Testis (tissue), 2 donors: ENCODE measurements at regions not wholly inside any gene's neighbourhood (a gene's known extent, or its start where the extent isn't known, plus 50 kb on each side); places are given as distances from the start of the nearest gene placed in this dataset.
"Not testable (repeated sequence)": the region's sequence is repeated elsewhere in the genome, so short reads cannot be mapped to it uniquely, and the experiment has no call there.

Experiments used
- DNase-seq: peaks from one replicate; pipeline ENCODE4 v3.0.0-alpha.2; 2019
- H3K27ac ChIP-seq, 2 donors: fragments of 200-600 bp; sonication (generic); one replicate each; pipeline ENCODE4 v1.5.1; 2019
- H3K27me3 ChIP-seq: fragments of 200-600 bp; sonication (generic); one replicate; pipeline ENCODE4 v1.5.1; 2019
- H3K36me3 ChIP-seq: fragments of 200-600 bp; sonication (generic); one replicate; pipeline ENCODE4 v1.5.1; 2017; ENCODE audit warnings: low read depth; ENCODE audit errors: missing control alignments
- H3K4me1 ChIP-seq: fragments of 200-600 bp; sonication (generic); one replicate; pipeline ENCODE4 v1.5.1; 2019
- H3K4me3 ChIP-seq, 2 donors: fragments of 200-600 bp; sonication (generic); one replicate each; pipeline ENCODE4 v1.5.1; 2017 to 2019
- H3K9me3 ChIP-seq: fragments of 200-600 bp; sonication (generic); one replicate; pipeline ENCODE4 v1.5.1; 2017
- WGBS, 2 donors: methylation state at CpG; one replicate each; pipeline ENCODE4 v1.1.5; 2018; 5-methylcytosine and 5-hydroxymethylcytosine counted together
- intact Hi-C: fragments of 100-400 bp; cut with DNase I; formaldehyde crosslinking; loops from one replicate; pipeline ENCODE4 v1.15.1; 2023; ENCODE audit warnings: low total_unique reads

GRCh38 chr21:9959220-9959964 lies 562.0 kb upstream of the TPTE start:
- H3K4me1 ChIP-seq, H3K27me3 ChIP-seq, H3K9me3 ChIP-seq, intact Hi-C loops, H3K4me3 ChIP-seq, H3K36me3 ChIP-seq, DNase-seq, H3K27ac ChIP-seq: not testable (repeated sequence)
- 52 to 58% methylated on average over 4 of the region's 4 CpGs for WGBS, 2 donors

GRCh38 chr21:9969399-9969798 lies 552.0 kb upstream of the TPTE start:
- H3K36me3 ChIP-seq, H3K4me3 ChIP-seq, H3K4me1 ChIP-seq, H3K27me3 ChIP-seq, H3K9me3 ChIP-seq, DNase-seq, intact Hi-C loops, H3K27ac ChIP-seq: not testable (repeated sequence)
- 30 to 31% methylated on average over 1 of the region's 1 CpG for WGBS, 2 donors

- intact Hi-C loops, H3K4me3 ChIP-seq, DNase-seq, H3K4me1 ChIP-seq, H3K27ac ChIP-seq, H3K9me3 ChIP-seq, H3K27me3 ChIP-seq, H3K36me3 ChIP-seq: not testable (repeated sequence)
- 38 to 50% methylated on average over 1 of the region's 1 CpG for WGBS, 2 donors
Measured at GRCh38 chr21:9972018-9972417, 549.4 kb upstream of the TPTE start.

- H3K9me3 ChIP-seq, H3K36me3 ChIP-seq, intact Hi-C loops, H3K4me3 ChIP-seq, H3K27ac ChIP-seq, H3K4me1 ChIP-seq, H3K27me3 ChIP-seq, DNase-seq: not testable (repeated sequence)
- 53 to 64% methylated on average over 4 of the region's 4 CpGs for WGBS, 2 donors
Measured at GRCh38 chr21:9978371-9978770, 543.0 kb upstream of the TPTE start.

GRCh38 chr21:9997507-9997906 lies 523.9 kb upstream of the TPTE start:
- not testable (repeated sequence) for H3K36me3 ChIP-seq, DNase-seq

GRCh38 chr21:10002762-10003313 lies 518.5 kb upstream of the TPTE start:
- DNase-seq, H3K27me3 ChIP-seq, H3K4me3 ChIP-seq, H3K27ac ChIP-seq, H3K4me1 ChIP-seq, intact Hi-C loops, H3K36me3 ChIP-seq, H3K9me3 ChIP-seq: not testable (repeated sequence)
- 53 to 60% methylated on average over 5 to 6 of the region's 6 CpGs for WGBS, 2 donors

More at GRCh38 chr21:9997507-9997906, 523.9 kb upstream of the TPTE start:
- H3K4me3 ChIP-seq, H3K9me3 ChIP-seq, intact Hi-C loops, H3K4me1 ChIP-seq, H3K27ac ChIP-seq, H3K27me3 ChIP-seq: not testable (repeated sequence)
- 45 to 50% methylated on average over 2 of the region's 2 CpGs for WGBS, 2 donors

GRCh38 chr21:10005791-10006190 lies 515.6 kb upstream of the TPTE start:
- WGBS, 2 donors, result 71 to 76% methylated on average over 2 of the region's 2 CpGs
- H3K36me3 ChIP-seq, H3K9me3 ChIP-seq, H3K27ac ChIP-seq, intact Hi-C loops, H3K27me3 ChIP-seq, H3K4me3 ChIP-seq, DNase-seq, H3K4me1 ChIP-seq: not testable (repeated sequence)

GRCh38 chr21:10016991-10017390 lies 504.4 kb upstream of the TPTE start:
- H3K4me3 ChIP-seq, H3K27ac ChIP-seq, H3K36me3 ChIP-seq, H3K27me3 ChIP-seq, H3K9me3 ChIP-seq, intact Hi-C loops, DNase-seq, H3K4me1 ChIP-seq: not testable (repeated sequence)
- 49 to 66% methylated on average over 2 of the region's 2 CpGs for WGBS, 2 donors

- DNase-seq, H3K4me3 ChIP-seq, H3K27me3 ChIP-seq, H3K4me1 ChIP-seq, H3K27ac ChIP-seq, H3K9me3 ChIP-seq, H3K36me3 ChIP-seq, intact Hi-C loops: not testable (repeated sequence)
- 62 to 64% methylated on average over 4 of the region's 4 CpGs for WGBS, 2 donors
Measured at GRCh38 chr21:10017757-10018156, 503.6 kb upstream of the TPTE start.

GRCh38 chr21:10021462-10021861 lies 499.9 kb upstream of the TPTE start:
- H3K4me1 ChIP-seq, H3K27ac ChIP-seq, DNase-seq, intact Hi-C loops, H3K9me3 ChIP-seq, H3K4me3 ChIP-seq, H3K36me3 ChIP-seq, H3K27me3 ChIP-seq: not testable (repeated sequence)
- WGBS, 2 donors, result 54 to 66% methylated on average over 3 of the region's 3 CpGs

GRCh38 chr21:10022745-10023144 lies 498.6 kb upstream of the TPTE start:
- WGBS, 2 donors, result 66 to 72% methylated on average over 2 of the region's 2 CpGs
- DNase-seq, result not testable (repeated sequence)

More at GRCh38 chr21:10022745-10023144, 498.6 kb upstream of the TPTE start:
- H3K4me3 ChIP-seq, H3K27me3 ChIP-seq, H3K36me3 ChIP-seq, H3K9me3 ChIP-seq, intact Hi-C loops, H3K4me1 ChIP-seq, H3K27ac ChIP-seq: not testable (repeated sequence)
